ENCODE measurements at regions not wholly inside any gene's neighbourhood (a gene's known extent, or its start where the extent isn't known, plus 50 kb on each side); places are given as distances from the start of the nearest gene placed in this dataset.

DNA sequence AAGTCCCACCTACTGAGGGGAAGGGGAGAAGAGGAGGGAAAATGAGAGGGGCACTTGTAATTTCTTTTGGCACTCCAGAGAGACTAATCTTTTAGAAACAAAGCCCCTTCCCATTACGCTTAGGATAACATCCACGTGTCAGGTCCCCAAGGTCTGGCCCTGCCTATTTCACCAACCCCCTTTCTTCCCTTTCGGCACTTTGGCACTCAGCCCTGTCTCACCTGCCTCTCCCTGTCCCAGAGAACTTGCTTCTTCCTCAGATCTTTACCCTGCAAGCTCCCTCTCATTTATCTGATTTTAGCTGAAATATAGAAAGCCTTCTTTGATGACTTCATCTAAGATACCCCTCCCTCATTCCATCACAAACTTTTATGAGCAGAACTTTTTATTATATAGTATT is 55.5 kb downstream of the RASSF10 start:
- no peak for TF ChIP-seq POLR2A (IDR thresholded peaks at IDR 0.05)
- TF ChIP-seq, protein P1, sequence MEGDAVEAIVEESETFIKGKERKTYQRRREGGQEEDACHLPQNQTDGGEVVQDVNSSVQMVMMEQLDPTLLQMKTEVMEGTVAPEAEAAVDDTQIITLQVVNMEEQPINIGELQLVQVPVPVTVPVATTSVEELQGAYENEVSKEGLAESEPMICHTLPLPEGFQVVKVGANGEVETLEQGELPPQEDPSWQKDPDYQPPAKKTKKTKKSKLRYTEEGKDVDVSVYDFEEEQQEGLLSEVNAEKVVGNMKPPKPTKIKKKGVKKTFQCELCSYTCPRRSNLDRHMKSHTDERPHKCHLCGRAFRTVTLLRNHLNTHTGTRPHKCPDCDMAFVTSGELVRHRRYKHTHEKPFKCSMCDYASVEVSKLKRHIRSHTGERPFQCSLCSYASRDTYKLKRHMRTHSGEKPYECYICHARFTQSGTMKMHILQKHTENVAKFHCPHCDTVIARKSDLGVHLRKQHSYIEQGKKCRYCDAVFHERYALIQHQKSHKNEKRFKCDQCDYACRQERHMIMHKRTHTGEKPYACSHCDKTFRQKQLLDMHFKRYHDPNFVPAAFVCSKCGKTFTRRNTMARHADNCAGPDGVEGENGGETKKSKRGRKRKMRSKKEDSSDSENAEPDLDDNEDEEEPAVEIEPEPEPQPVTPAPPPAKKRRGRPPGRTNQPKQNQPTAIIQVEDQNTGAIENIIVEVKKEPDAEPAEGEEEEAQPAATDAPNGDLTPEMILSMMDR (IDR thresholded peaks at IDR 0.05) = no peak
